Adrenal gland (tissue), 9 donors: ENCODE measurements at regions not wholly inside any gene's neighbourhood (a gene's known extent, or its start where the extent isn't known, plus 50 kb on each side); places are given as distances from the start of the nearest gene placed in this dataset.
"Not testable (repeated sequence)": the region's sequence is repeated elsewhere in the genome, so short reads cannot be mapped to it uniquely, and the experiment has no call there.

Source experiments
- DNase-seq, 7 donors: peaks; one replicate each; pipeline ENCODE4 v3.0.0-alpha.2; 2019 to 2020
- H3K27ac ChIP-seq, 5 donors: fragments of 200-600 bp; sonication (generic) in 4 of 5; 1 replicate in 3 of 5; 2 replicates in 2 of 5; pipeline versions ENCODE4 v1.5.1 to v1.8.0; 2016 to 2020; ENCODE audit warnings: mild to moderate bottlenecking in 1 of 5
- H3K27me3 ChIP-seq: fragments of 200-600 bp; 2 replicates; pipeline ENCODE4 v1.8.0; 2021
- H3K36me3 ChIP-seq, 2 donors: fragments of 200-600 bp; replicated peaks in 1 of 2; 1 replicate in 1 of 2; 2 replicates in 1 of 2; pipeline versions ENCODE4 v1.5.1 to v1.8.0; 2018 to 2022
- H3K4me1 ChIP-seq, 2 donors: fragments of 200-600 bp; replicated peaks in 1 of 2; 1 replicate in 1 of 2; 2 replicates in 1 of 2; pipeline versions ENCODE4 v1.5.1 to v1.8.0; 2018 to 2021
- H3K4me3 ChIP-seq, 4 donors: fragments of 200-600 bp; sonication (generic) in 3 of 4; one replicate each; pipeline ENCODE4 v1.5.1; 2016 to 2018
- H3K9me3 ChIP-seq, 3 donors: fragments of 200-600 bp; sonication (generic) in 1 of 3; replicated peaks in 1 of 3; 1 replicate in 2 of 3; 2 replicates in 1 of 3; pipeline versions ENCODE4 v1.5.1 to v1.8.0; 2016 to 2021
- CTCF ChIP-seq, 6 experiments: fragments of 450-650 bp in 4 of 6; fragments of 200-600 bp in 2 of 6; sonication (generic) in 1 of 6; IDR thresholded peaks; 1 replicate in 5 of 6; 2 replicates in 1 of 6; pipeline versions ENCODE4 v1.5.1 to v1.8.0; 2016 to 2021; ENCODE audit warnings: antibody characterized with exemption in 6 of 6, mild to moderate bottlenecking in 2 of 6, moderate library complexity in 1 of 6
- POLR2A ChIP-seq, 2 donors: fragments of 450-650 bp; IDR thresholded peaks; one replicate each; pipeline ENCODE4 v1.6.1; 2017; ENCODE audit warnings: antibody characterized with exemption in 2 of 2, mild to moderate bottlenecking in 2 of 2, moderate library complexity in 1 of 2
- WGBS, 4 donors: extraction: QIAGEN DNeasy Blood & Tissue Kit in 2 of 4; methylation state at CpG; one replicate each; pipeline versions ENCODE4 v1.1.5 to v1.1.7; 2013 to 2017; 5-methylcytosine and 5-hydroxymethylcytosine counted together
- intact Hi-C, 2 donors: fragments of 100-400 bp; cut with DNase I; formaldehyde crosslinking; loops; one replicate each; pipeline versions ENCODE4 v1.14.1 to v1.15.0; 2022 to 2023
- donor health status: healthy with polysubstance abuse.
- donor health status: Bipolar disorder and iron deficiency.
- donor health status: DM: yes; HTN: yes; CAD: no.
- donor health status: DM: no; HTN: no; CAD: no.
- donor health status: DM: no; HTN: no; CAD: no.

- 63 to 72% (median 68%) methylated on average over 16 to 22 of the region's 22 CpGs for WGBS, 4 donors
- Histone ChIP-seq H3K4me3 (no peak overlapping the region), H3K4me1 (no peaks in the 10 kb centered on the region), H3K27me3 (no peaks in the 10 kb centered on the region), H3K27ac (no peak overlapping the region), H3K36me3 (no peaks in the 10 kb centered on the region), H3K9me3 (peaks cover 0 to 28% (median 0%) of the 10 kb centered on the region in 3 donors)
- no peak for TF ChIP-seq CTCF (IDR thresholded peaks at IDR 0.05)
- TF ChIP-seq POLR2A (IDR thresholded peaks at IDR 0.05): no peak
- intact Hi-C loops: no loop called here
- peak in 5 of 7 donors; percentile 3 to 27 (median 6) for DNase-seq
Observed at GRCh38 chr12:34405286-34406227, 383.3 kb downstream of the ALG10 start.

GRCh38 chr12:34406228-34406995, 384.1 kb downstream of the ALG10 start:
- intact Hi-C loops: no loop called here
- TF ChIP-seq CTCF (IDR thresholded peaks at IDR 0.05): no peak
- TF ChIP-seq POLR2A (IDR thresholded peaks at IDR 0.05): no peak
- Histone ChIP-seq H3K27me3 (no peaks in the 10 kb centered on the region), H3K4me3 (no peak overlapping the region), H3K9me3 (peaks cover 0 to 28% (median 0%) of the 10 kb centered on the region in 3 donors), H3K36me3 (no peaks in the 10 kb centered on the region), H3K27ac (no peak overlapping the region), H3K4me1 (no peaks in the 10 kb centered on the region)
- WGBS, 4 donors: 68 to 83% (median 73%) methylated on average over 9 to 18 of the region's 18 CpGs
- DNase-seq: peak in 5 of 7 donors; percentile 1 to 17 (median 3)

- 72 to 80% (median 77%) methylated on average over 8 of the region's 8 CpGs for WGBS, 4 donors
- H3K4me1 ChIP-seq: no peaks in the 10 kb centered on the region
- no peaks in the 10 kb centered on the region for H3K36me3 ChIP-seq
- no peak overlapping the region for H3K4me3 ChIP-seq
- intact Hi-C loops: no loop called here
- peak in 2 of 7 donors; percentile 6 to 45 for DNase-seq
- TF ChIP-seq POLR2A (IDR thresholded peaks at IDR 0.05) (no peak), CTCF (IDR thresholded peaks at IDR 0.05) (no peak)
- no peak overlapping the region for H3K27ac ChIP-seq
- no peaks in the 10 kb centered on the region for H3K27me3 ChIP-seq
- peaks cover 0 to 28% (median 0%) of the 10 kb centered on the region in 3 donors for H3K9me3 ChIP-seq
Observed at GRCh38 chr12:34406996-34407300, 384.7 kb downstream of the ALG10 start.

GRCh38 chr12:34407813-34408212, 385.5 kb downstream of the ALG10 start:
- H3K9me3 ChIP-seq: peaks cover 0 to 28% (median under 1%) of the 10 kb centered on the region in 3 donors
- DNase-seq: no peak
- intact Hi-C loops: no loop called here

GRCh38 chr12:34431509-34431908, 409.2 kb downstream of the ALG10 start:
- H3K4me1 ChIP-seq, H3K27me3 ChIP-seq, intact Hi-C loops, H3K4me3 ChIP-seq, H3K9me3 ChIP-seq, H3K36me3 ChIP-seq, H3K27ac ChIP-seq: not testable (repeated sequence)
- 53 to 65% (median 60%) methylated on average over 4 of the region's 4 CpGs for whole genome bisulfite sequencing, 4 donors
- peak in 1 of 7 donors; percentile 4 for DNase-seq

More at GRCh38 chr12:34407813-34408212, 385.5 kb downstream of the ALG10 start:
- H3K4me3 ChIP-seq: no peak overlapping the region
- 79 to 84% (median 81%) methylated on average over 5 of the region's 5 CpGs for WGBS, 4 donors
- H3K27me3 ChIP-seq: no peaks in the 10 kb centered on the region
- H3K36me3 ChIP-seq: no peaks in the 10 kb centered on the region
- no peak for TF ChIP-seq CTCF (IDR thresholded peaks at IDR 0.05)
- no peaks in the 10 kb centered on the region for H3K4me1 ChIP-seq
- no peak overlapping the region for H3K27ac ChIP-seq
